CD4-positive, CD25-positive, alpha-beta regulatory T cell (primary cell): ENCODE measurements at regions not wholly inside any gene's neighbourhood (a gene's known extent, or its start where the extent isn't known, plus 50 kb on each side); places are given as distances from the start of the nearest gene placed in this dataset.
"Not testable (repeated sequence)": the region's sequence is repeated elsewhere in the genome, so short reads cannot be mapped to it uniquely, and the experiment has no call there.

Experiments used
- ATAC-seq, 2 donors: fragments of 150-1000 bp; cut with Tn5 transposase; one replicate each; pipeline ENCODE4 v1.10.0; 2021; ENCODE audit warnings: low read depth in 2 of 2, moderate number of reproducible peaks in 2 of 2, moderate library complexity in 1 of 2
- DNase-seq, 3 donors: peaks; one replicate each; pipeline versions ENCODE4 v3.0.0 to v3.0.0-alpha.2; 2012 to 2022; ENCODE audit warnings: mixed read lengths in 1 of 3
- H3K27ac ChIP-seq: one replicate; pipeline ENCODE4 v1.7.0; 2013; ENCODE audit warnings: mild to moderate bottlenecking, low read length; ENCODE audit not compliant: insufficient read depth, poor library complexity, severe bottlenecking
- H3K27me3 ChIP-seq: one replicate; pipeline ENCODE4 v1.7.0; 2013; ENCODE audit warnings: low read length; ENCODE audit not compliant: control insufficient read depth, insufficient read depth
- H3K36me3 ChIP-seq: one replicate; pipeline ENCODE4 v1.7.0; 2013; ENCODE audit warnings: mild to moderate bottlenecking, low read length, moderate library complexity; ENCODE audit not compliant: control insufficient read depth, insufficient read depth
- H3K4me1 ChIP-seq: 2 replicates; pipeline ENCODE4 v1.7.0; 2013; ENCODE audit warnings: mild to moderate bottlenecking, low read length; ENCODE audit not compliant: insufficient read depth, control insufficient read depth, poor library complexity, severe bottlenecking
- H3K4me3 ChIP-seq: one replicate; pipeline ENCODE4 v1.7.0; 2013; ENCODE audit warnings: low read depth, mild to moderate bottlenecking, low read length, moderate library complexity
- H3K9me3 ChIP-seq, 2 experiments: 1 replicate in 1 of 2; 2 replicates in 1 of 2; pipeline ENCODE4 v1.7.0; 2013; ENCODE audit warnings: low read length in 2 of 2, mild to moderate bottlenecking in 1 of 2, moderate library complexity in 1 of 2; ENCODE audit not compliant: control insufficient read depth in 2 of 2
- H3K27ac Mint-ChIP-seq, 3 donors: one replicate each; pipeline ENCODE4 v1.8.0; 2020 to 2022; ENCODE audit warnings: mild to moderate bottlenecking in 3 of 3, mixed read lengths in 3 of 3, moderate library complexity in 2 of 3
- H3K27me3 Mint-ChIP-seq: one replicate; pipeline ENCODE4 v1.8.0; 2022; ENCODE audit warnings: mild to moderate bottlenecking, mixed read lengths
- H3K36me3 Mint-ChIP-seq: one replicate; pipeline ENCODE4 v1.8.0; 2020; ENCODE audit warnings: mixed read lengths
- H3K4me1 Mint-ChIP-seq, 4 donors: one replicate each; pipeline ENCODE4 v1.8.0; 2020 to 2022; ENCODE audit warnings: mixed read lengths in 4 of 4, mild to moderate bottlenecking in 1 of 4
- H3K4me3 Mint-ChIP-seq, 4 donors: one replicate each; pipeline ENCODE4 v1.8.0; 2020 to 2022; ENCODE audit warnings: mild to moderate bottlenecking in 4 of 4, mixed read lengths in 4 of 4, moderate library complexity in 3 of 4
- H3K9me3 Mint-ChIP-seq, 7 donors: one replicate each; pipeline ENCODE4 v1.8.0; 2020 to 2022; ENCODE audit warnings: mixed read lengths in 7 of 7, mild to moderate bottlenecking in 3 of 7, moderate library complexity in 2 of 7

GRCh38 chr7:68977385-68978055 is 620.8 kb upstream of the AUTS2 start:
- Mint-ChIP-seq H3K27me3 (no peaks in the 10 kb centered on the region), H3K36me3 (no peaks in the 10 kb centered on the region), H3K27ac (no peak overlapping the region), H3K4me1 (no peaks in the 10 kb centered on the region), H3K4me3 (no peak overlapping the region), H3K9me3 (peaks cover 10 to 26% (median 14%) of the 10 kb centered on the region in 7 donors)
- H3K4me1 ChIP-seq: no peaks in the 10 kb centered on the region
- ATAC-seq: no peak
- H3K27me3 ChIP-seq: no peaks in the 10 kb centered on the region
- H3K27ac ChIP-seq: no peak overlapping the region
- H3K4me3 ChIP-seq: no peak overlapping the region
- H3K9me3 ChIP-seq: peaks cover 0 to 2% of the 10 kb centered on the region in 2 experiments
- H3K36me3 ChIP-seq: no peaks in the 10 kb centered on the region
- DNase-seq: no peak

- H3K9me3 Mint-ChIP-seq: peaks cover 10 to 20% (median 12%) of the 10 kb centered on the region in 7 donors
- H3K4me1 Mint-ChIP-seq: no peaks in the 10 kb centered on the region
- Histone ChIP-seq H3K9me3 (peaks cover 2 to 5% of the 10 kb centered on the region in 2 experiments), H3K4me3 (no peak overlapping the region), H3K27ac (no peak overlapping the region), H3K27me3 (no peaks in the 10 kb centered on the region), H3K36me3 (no peaks in the 10 kb centered on the region), H3K4me1 (no peaks in the 10 kb centered on the region)
- DNase-seq: no peak
- no peak overlapping the region for H3K27ac Mint-ChIP-seq
- no peak overlapping the region for H3K4me3 Mint-ChIP-seq
- no peak for ATAC-seq
- no peaks in the 10 kb centered on the region for H3K36me3 Mint-ChIP-seq
- no peaks in the 10 kb centered on the region for H3K27me3 Mint-ChIP-seq
Observed at GRCh38 chr7:68978710-68979109, 619.6 kb upstream of the AUTS2 start.

- H3K27me3 Mint-ChIP-seq: no peaks in the 10 kb centered on the region
- H3K4me1 Mint-ChIP-seq: no peaks in the 10 kb centered on the region
- H3K36me3 Mint-ChIP-seq: no peaks in the 10 kb centered on the region
Observed at GRCh38 chr7:68980011-68980410, 618.3 kb upstream of the AUTS2 start.

GRCh38 chr7:68980432-68980831 is 617.8 kb upstream of the AUTS2 start:
- not testable (repeated sequence) for H3K27ac Mint-ChIP-seq

More at GRCh38 chr7:68980011-68980410, 618.3 kb upstream of the AUTS2 start:
- Histone ChIP-seq H3K27me3 (no peaks in the 10 kb centered on the region), H3K9me3 (peaks cover 2 to 5% of the 10 kb centered on the region in 2 experiments), H3K36me3 (no peaks in the 10 kb centered on the region), H3K4me1 (no peaks in the 10 kb centered on the region), H3K27ac (no peak overlapping the region), H3K4me3 (no peak overlapping the region)
- no peak overlapping the region for H3K27ac Mint-ChIP-seq
- DNase-seq (no peak), ATAC-seq (no peak)
- peaks cover 10 to 21% (median 11%) of the 10 kb centered on the region in 7 donors for H3K9me3 Mint-ChIP-seq
- H3K4me3 Mint-ChIP-seq: no peak overlapping the region

GRCh38 chr7:68984306-68984705 is 614.0 kb upstream of the AUTS2 start:
- no peaks in the 10 kb centered on the region for H3K4me1 ChIP-seq
- no peak overlapping the region for H3K27ac ChIP-seq
- Mint-ChIP-seq H3K4me3 (no peak overlapping the region), H3K9me3 (peaks cover 4 to 22% (median 13%) of the 10 kb centered on the region in 7 donors), H3K4me1 (no peaks in the 10 kb centered on the region), H3K36me3 (no peaks in the 10 kb centered on the region), H3K27ac (no peak overlapping the region), H3K27me3 (no peaks in the 10 kb centered on the region)
- H3K4me3 ChIP-seq: no peak overlapping the region
- no peaks in the 10 kb centered on the region for H3K27me3 ChIP-seq
- peaks cover 6 to 20% of the 10 kb centered on the region in 2 experiments for H3K9me3 ChIP-seq
- DNase-seq (no peak), ATAC-seq (no peak)
- no peaks in the 10 kb centered on the region for H3K36me3 ChIP-seq

More at GRCh38 chr7:68980432-68980831, 617.8 kb upstream of the AUTS2 start:
- H3K4me1 ChIP-seq, H3K36me3 Mint-ChIP-seq, DNase-seq, H3K4me3 Mint-ChIP-seq, H3K27ac ChIP-seq, H3K36me3 ChIP-seq, H3K27me3 ChIP-seq, H3K4me1 Mint-ChIP-seq, H3K4me3 ChIP-seq, ATAC-seq, H3K9me3 ChIP-seq, H3K27me3 Mint-ChIP-seq: not testable (repeated sequence)
- H3K9me3 Mint-ChIP-seq: peaks cover 10 to 22% (median 15%) of the 10 kb centered on the region in 7 donors

GRCh38 chr7:68994841-68995240 is 603.4 kb upstream of the AUTS2 start:
- peaks cover 0 to 30% (median 9%) of the 10 kb centered on the region in 7 donors for H3K9me3 Mint-ChIP-seq
- H3K27ac ChIP-seq: no peak overlapping the region
- DNase-seq (no peak), ATAC-seq (no peak)
- no peaks in the 10 kb centered on the region for H3K4me1 Mint-ChIP-seq
- H3K27me3 ChIP-seq: no peaks in the 10 kb centered on the region
- no peaks in the 10 kb centered on the region for H3K36me3 Mint-ChIP-seq
- H3K4me1 ChIP-seq: no peaks in the 10 kb centered on the region
- no peak overlapping the region for H3K4me3 ChIP-seq
- H3K36me3 ChIP-seq: no peaks in the 10 kb centered on the region
- H3K27ac Mint-ChIP-seq: no peak overlapping the region
- no peaks in the 10 kb centered on the region for H3K27me3 Mint-ChIP-seq
- H3K4me3 Mint-ChIP-seq: no peak overlapping the region
- peaks cover 2 to 34% of the 10 kb centered on the region in 2 experiments for H3K9me3 ChIP-seq

- DNase-seq (no peak), ATAC-seq (no peak)
- Mint-ChIP-seq H3K9me3 (peaks cover 5 to 47% (median 14%) of the 10 kb centered on the region in 7 donors), H3K4me3 (no peak overlapping the region), H3K4me1 (no peaks in the 10 kb centered on the region), H3K36me3 (no peaks in the 10 kb centered on the region), H3K27me3 (no peaks in the 10 kb centered on the region), H3K27ac (no peak overlapping the region)
- Histone ChIP-seq H3K27me3 (no peaks in the 10 kb centered on the region), H3K4me1 (no peaks in the 10 kb centered on the region), H3K4me3 (no peak overlapping the region), H3K9me3 (peaks cover 11 to 47% of the 10 kb centered on the region in 2 experiments), H3K36me3 (no peaks in the 10 kb centered on the region), H3K27ac (no peak overlapping the region)
Observed at GRCh38 chr7:68998136-68998535, 600.1 kb upstream of the AUTS2 start.

GRCh38 chr7:69002416-69002815 is 595.9 kb upstream of the AUTS2 start:
- Histone ChIP-seq H3K9me3 (peaks cover 11 to 44% of the 10 kb centered on the region in 2 experiments), H3K4me1 (no peaks in the 10 kb centered on the region), H3K4me3 (no peak overlapping the region), H3K36me3 (no peaks in the 10 kb centered on the region), H3K27me3 (no peaks in the 10 kb centered on the region), H3K27ac (no peak overlapping the region)
- ATAC-seq: no peak
- H3K4me1 Mint-ChIP-seq: no peaks in the 10 kb centered on the region
- H3K9me3 Mint-ChIP-seq: peaks cover 5 to 44% (median 23%) of the 10 kb centered on the region in 7 donors
- H3K27ac Mint-ChIP-seq: no peak overlapping the region
- no peaks in the 10 kb centered on the region for H3K36me3 Mint-ChIP-seq
- H3K27me3 Mint-ChIP-seq: no peaks in the 10 kb centered on the region
- no peak overlapping the region for H3K4me3 Mint-ChIP-seq
- no peak for DNase-seq
